ENCODE measurements at regions not wholly inside any gene's neighbourhood (a gene's known extent, or its start where the extent isn't known, plus 50 kb on each side); places are given as distances from the start of the nearest gene placed in this dataset.

DNA sequence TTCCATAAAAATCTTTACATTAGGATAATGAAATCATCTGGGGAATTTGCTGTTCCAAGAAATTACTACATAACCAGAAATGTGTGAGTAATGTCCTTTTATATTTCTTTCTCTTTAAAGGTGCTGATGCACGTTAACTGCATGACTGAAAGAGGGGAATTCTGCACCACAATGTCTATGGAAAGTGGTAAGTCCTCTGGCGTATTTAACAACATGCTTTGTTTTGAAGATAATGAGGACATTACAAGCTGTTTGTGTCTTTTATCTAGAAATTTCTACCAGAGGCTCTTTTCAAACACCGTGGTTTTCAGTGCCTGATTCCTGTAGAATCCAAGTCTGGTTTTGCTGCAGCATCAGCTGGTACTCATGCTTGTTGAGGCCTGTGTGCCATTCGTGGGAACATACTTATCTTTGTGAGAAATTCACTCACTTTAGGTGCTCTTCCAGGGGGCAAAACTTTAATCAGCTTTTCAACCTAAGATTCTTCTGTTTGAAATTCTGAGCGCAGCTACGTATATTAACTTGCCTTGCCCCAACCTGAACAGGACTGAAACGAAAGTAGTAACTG lies 257.2 kb downstream of the PDHA2 start:
- TF ChIP-seq, protein P1, sequence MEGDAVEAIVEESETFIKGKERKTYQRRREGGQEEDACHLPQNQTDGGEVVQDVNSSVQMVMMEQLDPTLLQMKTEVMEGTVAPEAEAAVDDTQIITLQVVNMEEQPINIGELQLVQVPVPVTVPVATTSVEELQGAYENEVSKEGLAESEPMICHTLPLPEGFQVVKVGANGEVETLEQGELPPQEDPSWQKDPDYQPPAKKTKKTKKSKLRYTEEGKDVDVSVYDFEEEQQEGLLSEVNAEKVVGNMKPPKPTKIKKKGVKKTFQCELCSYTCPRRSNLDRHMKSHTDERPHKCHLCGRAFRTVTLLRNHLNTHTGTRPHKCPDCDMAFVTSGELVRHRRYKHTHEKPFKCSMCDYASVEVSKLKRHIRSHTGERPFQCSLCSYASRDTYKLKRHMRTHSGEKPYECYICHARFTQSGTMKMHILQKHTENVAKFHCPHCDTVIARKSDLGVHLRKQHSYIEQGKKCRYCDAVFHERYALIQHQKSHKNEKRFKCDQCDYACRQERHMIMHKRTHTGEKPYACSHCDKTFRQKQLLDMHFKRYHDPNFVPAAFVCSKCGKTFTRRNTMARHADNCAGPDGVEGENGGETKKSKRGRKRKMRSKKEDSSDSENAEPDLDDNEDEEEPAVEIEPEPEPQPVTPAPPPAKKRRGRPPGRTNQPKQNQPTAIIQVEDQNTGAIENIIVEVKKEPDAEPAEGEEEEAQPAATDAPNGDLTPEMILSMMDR (conservative IDR thresholded peaks at IDR 0.05) = no peak
- H3K27ac ChIP-seq = no peak overlapping the region

DNA sequence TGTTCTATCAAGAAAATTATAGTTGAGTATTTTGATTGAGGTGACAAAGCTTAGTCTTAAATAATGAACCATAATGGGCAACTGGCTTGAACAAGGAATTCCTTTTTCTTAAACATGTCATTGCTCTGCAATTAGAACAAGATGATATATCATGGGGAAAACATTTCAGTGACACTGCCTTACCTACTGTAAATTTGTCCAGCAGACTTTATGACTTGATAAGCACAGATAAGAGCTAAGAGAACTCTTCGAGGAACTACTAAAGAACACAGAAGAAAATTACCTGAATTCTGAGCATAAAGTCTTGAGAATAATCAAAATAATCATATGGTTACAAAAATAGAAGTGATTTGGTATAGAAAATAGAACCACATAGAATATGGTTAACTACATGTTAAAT lies 257.8 kb downstream of the PDHA2 start:
- H3K27ac ChIP-seq = no peak overlapping the region
- TF ChIP-seq, protein P1 (conservative IDR thresholded peaks at IDR 0.05) = no peak

DNA sequence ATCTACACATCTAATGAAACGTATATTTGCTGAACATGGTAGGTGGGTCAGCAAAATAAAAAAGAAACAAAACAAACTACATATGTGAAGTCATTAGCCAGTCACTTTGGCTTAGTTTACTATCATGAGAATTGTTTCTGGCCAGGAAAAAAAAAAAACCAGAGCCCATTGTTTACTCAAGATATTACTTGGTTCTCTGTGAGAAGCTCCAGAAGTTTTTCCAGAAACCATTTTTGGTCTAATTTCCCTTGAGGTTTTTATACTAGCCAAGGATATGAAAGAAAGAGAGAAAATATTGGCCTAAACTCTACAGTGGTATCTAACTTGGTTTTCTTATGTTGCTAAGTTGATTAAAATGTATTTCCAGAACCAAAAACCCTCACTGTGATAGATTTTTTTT lies 259.1 kb downstream of the PDHA2 start:
- TF ChIP-seq, protein P1 (conservative IDR thresholded peaks at IDR 0.05) = no peak
- H3K27ac ChIP-seq = no peak overlapping the region

DNA sequence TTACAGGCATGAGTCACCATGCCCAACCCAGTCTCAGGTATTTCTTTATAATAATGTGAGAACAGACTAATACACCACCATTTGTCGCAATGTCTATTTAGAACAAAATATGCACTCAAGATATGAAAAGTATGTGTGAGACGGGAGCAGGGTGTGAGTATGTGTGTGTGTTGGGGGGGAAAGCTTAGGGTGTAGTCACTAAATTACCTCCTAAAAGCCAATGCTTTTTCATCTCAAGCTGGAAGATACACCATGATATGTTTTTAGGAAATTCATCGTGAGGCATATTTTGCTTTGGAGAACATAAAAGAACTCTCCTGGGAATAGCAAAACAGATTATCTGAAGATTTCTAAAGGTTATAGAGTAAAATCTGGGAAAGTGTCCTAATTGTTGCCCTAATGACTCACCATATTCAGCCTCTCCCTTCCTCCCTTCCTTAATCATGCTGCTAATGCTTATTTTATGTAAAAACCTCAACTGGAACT lies 262.7 kb downstream of the PDHA2 start:
- no peak overlapping the region for H3K27ac ChIP-seq
- TF ChIP-seq, protein P1 (conservative IDR thresholded peaks at IDR 0.05) = no peak

DNA sequence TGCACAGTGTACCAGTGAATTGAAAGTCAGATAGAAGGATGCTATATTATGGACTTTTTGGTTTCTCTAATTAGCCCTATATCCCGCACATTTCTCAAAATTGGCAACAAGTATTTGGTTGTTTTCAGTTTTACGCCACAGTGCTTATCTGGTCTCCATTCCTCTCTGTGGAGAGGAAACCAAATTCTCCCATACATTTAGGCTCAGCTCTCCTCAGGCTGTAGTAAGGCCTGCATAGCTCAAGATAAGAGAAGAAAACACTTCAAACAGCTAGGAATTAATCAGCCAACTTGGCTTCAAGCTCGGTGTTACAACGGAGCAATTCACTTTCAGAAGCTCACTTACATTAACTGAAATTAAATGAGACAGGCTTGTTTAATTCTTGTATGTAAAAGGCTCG lies 263.2 kb downstream of the PDHA2 start:
- TF ChIP-seq, protein P1 (conservative IDR thresholded peaks at IDR 0.05) = no peak
- H3K27ac ChIP-seq = no peak overlapping the region

DNA sequence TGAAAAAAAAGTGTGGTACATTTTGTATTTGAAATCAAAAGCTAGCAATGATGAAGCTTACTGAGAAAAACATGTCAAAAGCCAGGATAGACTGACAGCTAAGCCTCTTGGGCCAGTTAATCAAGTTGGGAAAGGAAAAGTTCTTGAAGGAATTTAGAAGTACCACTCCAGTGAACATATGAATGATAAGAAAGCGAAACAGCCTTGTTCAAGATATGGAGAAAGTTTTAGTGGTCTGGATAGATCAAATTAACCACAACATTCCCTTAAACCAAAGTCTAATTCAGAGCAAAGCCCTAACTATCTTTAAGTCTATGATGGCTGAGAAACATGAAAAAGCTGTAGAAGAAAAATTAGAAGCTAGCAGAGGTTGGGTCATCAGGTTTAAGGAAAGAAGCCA lies 268.3 kb downstream of the PDHA2 start:
- no peak overlapping the region for H3K27ac ChIP-seq
- TF ChIP-seq, protein P1 (conservative IDR thresholded peaks at IDR 0.05) = no peak

DNA sequence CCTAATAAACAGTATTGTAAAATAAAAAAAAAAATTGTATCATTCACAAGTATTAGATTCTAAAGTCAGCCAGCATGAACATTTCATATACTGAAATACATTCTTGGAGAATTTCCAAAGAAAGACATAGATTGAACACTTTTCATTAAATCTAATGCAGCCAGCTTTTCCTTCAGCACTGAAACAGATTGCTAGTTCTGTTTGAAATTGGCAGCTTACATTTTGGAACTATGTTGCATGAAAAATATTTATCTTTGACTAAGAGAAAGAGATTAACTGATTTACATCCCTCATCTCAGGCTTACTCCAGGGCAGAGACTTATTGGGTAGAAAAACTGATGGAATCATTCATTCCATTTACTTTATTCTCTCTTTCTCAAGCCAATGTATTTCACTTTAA lies 272.7 kb downstream of the PDHA2 start:
- TF ChIP-seq, protein P1 (conservative IDR thresholded peaks at IDR 0.05) = no peak
- no peak overlapping the region for H3K27ac ChIP-seq
